Activated T-cell treated with anti-CD3 and anti-CD28 coated beads, Interleukin-2, amount 50 U/mL, for 24 hours (primary cell): ENCODE measurements at regions not wholly inside any gene's neighbourhood (a gene's known extent, or its start where the extent isn't known, plus 50 kb on each side); places are given as distances from the start of the nearest gene placed in this dataset.
A peak's percentile ranks its signal among the peaks of the same experiment; 100 is the strongest.

ENCODE experiments used
- DNase-seq: peaks from one replicate; pipeline ENCODE4 v3.0.0-alpha.2; 2020
- H3K27ac Mint-ChIP-seq: 2 replicates; pipeline ENCODE4 v1.8.0; 2020; ENCODE audit warnings: mild to moderate bottlenecking, mixed read lengths
- H3K27me3 Mint-ChIP-seq: 2 replicates; pipeline ENCODE4 v1.8.0; 2020; ENCODE audit warnings: mixed read lengths
- H3K36me3 Mint-ChIP-seq: 2 replicates; pipeline ENCODE4 v1.8.0; 2020; ENCODE audit warnings: low read depth, mixed read lengths
- H3K4me1 Mint-ChIP-seq: 2 replicates; pipeline ENCODE4 v1.8.0; 2020; ENCODE audit warnings: low read depth, mixed read lengths
- H3K4me3 Mint-ChIP-seq: 2 replicates; pipeline ENCODE4 v1.8.0; 2020; ENCODE audit warnings: mild to moderate bottlenecking, moderate library complexity, mixed read lengths
- H3K9me3 Mint-ChIP-seq: 2 replicates; pipeline ENCODE4 v1.8.0; 2020; ENCODE audit warnings: mixed read lengths

GRCh38 chr1:25030012-25030411 is 99.9 kb upstream of the RUNX3 start:
- Mint-ChIP-seq H3K4me1 (peaks cover 55% of the 10 kb centered on the region), H3K27ac (peak overlapping the region; percentile 96), H3K4me3 (peak overlapping the region; percentile 65), H3K27me3 (no peaks in the 10 kb centered on the region), H3K9me3 (no peaks in the 10 kb centered on the region), H3K36me3 (peaks cover 2% of the 10 kb centered on the region)
- no peak for DNase-seq

- DNase-seq = peak; percentile 66
- Mint-ChIP-seq H3K9me3 (no peaks in the 10 kb centered on the region), H3K27ac (peak overlapping the region; percentile 96), H3K27me3 (no peaks in the 10 kb centered on the region), H3K4me3 (peak overlapping the region; percentile 65), H3K4me1 (peaks cover 64% of the 10 kb centered on the region), H3K36me3 (no peaks in the 10 kb centered on the region)
Observed at GRCh38 chr1:25028907-25029599, 99.0 kb upstream of the RUNX3 start.

- Mint-ChIP-seq H3K27me3 (no peaks in the 10 kb centered on the region), H3K4me1 (peaks cover 69% of the 10 kb centered on the region), H3K36me3 (no peaks in the 10 kb centered on the region), H3K27ac (peak overlapping the region; percentile 96), H3K9me3 (no peaks in the 10 kb centered on the region), H3K4me3 (peak overlapping the region; percentile 65)
- DNase-seq = no peak
Observed at GRCh38 chr1:25028587-25028906, 98.5 kb upstream of the RUNX3 start.

- DNase-seq = no peak
- Mint-ChIP-seq H3K36me3 (no peaks in the 10 kb centered on the region), H3K27ac (peak overlapping the region; percentile 96), H3K4me1 (peaks cover 75% of the 10 kb centered on the region), H3K9me3 (no peaks in the 10 kb centered on the region), H3K27me3 (no peaks in the 10 kb centered on the region), H3K4me3 (no peak overlapping the region)
Observed at GRCh38 chr1:25027822-25028586, 97.9 kb upstream of the RUNX3 start.

GRCh38 chr1:25026730-25027450 is 96.8 kb upstream of the RUNX3 start:
- no peak for DNase-seq
- Mint-ChIP-seq H3K27me3 (no peaks in the 10 kb centered on the region), H3K27ac (peak overlapping the region; percentile 69), H3K9me3 (no peaks in the 10 kb centered on the region), H3K4me3 (no peak overlapping the region), H3K36me3 (no peaks in the 10 kb centered on the region), H3K4me1 (peaks cover 84% of the 10 kb centered on the region)

- no peaks in the 10 kb centered on the region for H3K9me3 Mint-ChIP-seq
- H3K27ac Mint-ChIP-seq = no peak overlapping the region
- H3K4me1 Mint-ChIP-seq = peaks cover 90% of the 10 kb centered on the region
- no peak overlapping the region for H3K4me3 Mint-ChIP-seq
- no peaks in the 10 kb centered on the region for H3K27me3 Mint-ChIP-seq
- H3K36me3 Mint-ChIP-seq = no peaks in the 10 kb centered on the region
- DNase-seq = no peak
Observed at GRCh38 chr1:25026304-25026703, 96.2 kb upstream of the RUNX3 start.

GRCh38 chr1:25024615-25025350 is 94.7 kb upstream of the RUNX3 start:
- no peak overlapping the region for H3K4me3 Mint-ChIP-seq
- H3K36me3 Mint-ChIP-seq = no peaks in the 10 kb centered on the region
- DNase-seq = no peak
- no peaks in the 10 kb centered on the region for H3K9me3 Mint-ChIP-seq
- H3K27ac Mint-ChIP-seq = peak overlapping the region; percentile 93
- H3K4me1 Mint-ChIP-seq = peaks cover 96% of the 10 kb centered on the region
- H3K27me3 Mint-ChIP-seq = no peaks in the 10 kb centered on the region

- Mint-ChIP-seq H3K27me3 (no peaks in the 10 kb centered on the region), H3K4me1 (peaks cover 96% of the 10 kb centered on the region), H3K27ac (peak overlapping the region; percentile 93), H3K36me3 (no peaks in the 10 kb centered on the region), H3K4me3 (peak overlapping the region; percentile 71), H3K9me3 (no peaks in the 10 kb centered on the region)
- no peak for DNase-seq
Observed at GRCh38 chr1:25023826-25024225, 93.8 kb upstream of the RUNX3 start.

GRCh38 chr1:25023190-25023578 is 93.1 kb upstream of the RUNX3 start:
- Mint-ChIP-seq H3K27ac (peak overlapping the region; percentile 93), H3K4me1 (peaks cover 96% of the 10 kb centered on the region), H3K9me3 (no peaks in the 10 kb centered on the region), H3K27me3 (no peaks in the 10 kb centered on the region), H3K36me3 (no peaks in the 10 kb centered on the region), H3K4me3 (peak overlapping the region; percentile 71)
- DNase-seq = no peak

- Mint-ChIP-seq H3K9me3 (no peaks in the 10 kb centered on the region), H3K36me3 (no peaks in the 10 kb centered on the region), H3K27ac (peak overlapping the region; percentile 93), H3K27me3 (no peaks in the 10 kb centered on the region), H3K4me3 (peak overlapping the region; percentile 71), H3K4me1 (peaks cover 96% of the 10 kb centered on the region)
- DNase-seq = peak; percentile 94
Observed at GRCh38 chr1:25022361-25023189, 92.5 kb upstream of the RUNX3 start.

GRCh38 chr1:25021591-25022215 is 91.6 kb upstream of the RUNX3 start:
- Mint-ChIP-seq H3K4me3 (no peak overlapping the region), H3K27me3 (no peaks in the 10 kb centered on the region), H3K36me3 (no peaks in the 10 kb centered on the region), H3K9me3 (no peaks in the 10 kb centered on the region), H3K27ac (peak overlapping the region; percentile 93), H3K4me1 (peaks cover 93% of the 10 kb centered on the region)
- no peak for DNase-seq

- DNase-seq = no peak
- no peak overlapping the region for H3K4me3 Mint-ChIP-seq
- H3K4me1 Mint-ChIP-seq = peaks cover 89% of the 10 kb centered on the region
- peak overlapping the region; percentile 93 for H3K27ac Mint-ChIP-seq
- no peaks in the 10 kb centered on the region for H3K9me3 Mint-ChIP-seq
- H3K36me3 Mint-ChIP-seq = no peaks in the 10 kb centered on the region
- H3K27me3 Mint-ChIP-seq = no peaks in the 10 kb centered on the region
Observed at GRCh38 chr1:25020851-25021590, 90.9 kb upstream of the RUNX3 start.
